ENCODE measurements at regions not wholly inside any gene's neighbourhood (a gene's known extent, or its start where the extent isn't known, plus 50 kb on each side); places are given as distances from the start of the nearest gene placed in this dataset.

DNA sequence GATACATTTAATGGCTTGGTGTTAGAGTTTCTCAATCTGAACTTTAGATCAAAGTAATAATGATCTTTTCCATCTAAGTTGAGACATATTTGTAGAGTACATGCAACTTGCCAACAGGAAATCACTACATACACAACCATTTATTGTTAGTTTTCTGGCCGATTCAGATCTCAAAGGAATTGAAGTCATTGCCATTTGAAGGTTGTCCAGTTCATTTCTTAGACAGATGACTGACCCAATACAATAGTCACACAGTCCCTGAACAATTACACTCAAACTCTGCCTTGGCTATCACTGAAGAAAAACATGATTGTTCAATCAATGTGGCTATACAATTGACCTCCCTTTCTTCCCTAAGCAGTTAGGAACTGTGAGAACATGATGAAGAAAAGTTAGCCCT, 753.2 kb upstream of the RIOK2 start:
- no peak for DNase-seq (ENCODE audit: low spot score)
- H3K27ac ChIP-seq: no peak overlapping the region
- TF ChIP-seq, protein P1, sequence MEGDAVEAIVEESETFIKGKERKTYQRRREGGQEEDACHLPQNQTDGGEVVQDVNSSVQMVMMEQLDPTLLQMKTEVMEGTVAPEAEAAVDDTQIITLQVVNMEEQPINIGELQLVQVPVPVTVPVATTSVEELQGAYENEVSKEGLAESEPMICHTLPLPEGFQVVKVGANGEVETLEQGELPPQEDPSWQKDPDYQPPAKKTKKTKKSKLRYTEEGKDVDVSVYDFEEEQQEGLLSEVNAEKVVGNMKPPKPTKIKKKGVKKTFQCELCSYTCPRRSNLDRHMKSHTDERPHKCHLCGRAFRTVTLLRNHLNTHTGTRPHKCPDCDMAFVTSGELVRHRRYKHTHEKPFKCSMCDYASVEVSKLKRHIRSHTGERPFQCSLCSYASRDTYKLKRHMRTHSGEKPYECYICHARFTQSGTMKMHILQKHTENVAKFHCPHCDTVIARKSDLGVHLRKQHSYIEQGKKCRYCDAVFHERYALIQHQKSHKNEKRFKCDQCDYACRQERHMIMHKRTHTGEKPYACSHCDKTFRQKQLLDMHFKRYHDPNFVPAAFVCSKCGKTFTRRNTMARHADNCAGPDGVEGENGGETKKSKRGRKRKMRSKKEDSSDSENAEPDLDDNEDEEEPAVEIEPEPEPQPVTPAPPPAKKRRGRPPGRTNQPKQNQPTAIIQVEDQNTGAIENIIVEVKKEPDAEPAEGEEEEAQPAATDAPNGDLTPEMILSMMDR (IDR thresholded peaks at IDR 0.05): no peak
- no peaks in the 10 kb centered on the region for H3K27me3 ChIP-seq
- H3K4me1 ChIP-seq: no peaks in the 10 kb centered on the region
- H3K9me3 ChIP-seq: no peaks in the 10 kb centered on the region
- no peaks in the 10 kb centered on the region for H3K36me3 ChIP-seq
- no peak overlapping the region for H3K4me3 ChIP-seq

DNA sequence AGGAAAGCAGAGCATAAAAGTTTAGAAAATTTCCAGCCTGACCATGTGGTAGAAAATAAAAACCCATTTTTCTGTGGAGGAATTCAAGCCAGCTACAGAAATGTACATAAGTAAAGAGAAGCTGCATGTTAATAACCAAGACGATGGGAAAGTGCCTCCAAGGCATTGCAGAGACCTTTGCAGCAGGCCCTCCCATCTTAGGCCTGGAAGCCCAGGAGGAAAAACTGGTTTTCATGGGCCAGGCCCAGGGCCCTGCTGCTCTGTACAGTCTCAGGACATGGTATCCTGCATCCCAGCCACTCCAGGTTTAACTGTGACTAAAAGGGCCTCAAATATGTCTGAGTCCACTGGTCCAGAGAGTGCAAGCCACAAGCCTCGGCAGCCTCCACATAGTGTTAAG, 754.8 kb upstream of the RIOK2 start:
- TF ChIP-seq, protein P1 (IDR thresholded peaks at IDR 0.05): no peak

DNA sequence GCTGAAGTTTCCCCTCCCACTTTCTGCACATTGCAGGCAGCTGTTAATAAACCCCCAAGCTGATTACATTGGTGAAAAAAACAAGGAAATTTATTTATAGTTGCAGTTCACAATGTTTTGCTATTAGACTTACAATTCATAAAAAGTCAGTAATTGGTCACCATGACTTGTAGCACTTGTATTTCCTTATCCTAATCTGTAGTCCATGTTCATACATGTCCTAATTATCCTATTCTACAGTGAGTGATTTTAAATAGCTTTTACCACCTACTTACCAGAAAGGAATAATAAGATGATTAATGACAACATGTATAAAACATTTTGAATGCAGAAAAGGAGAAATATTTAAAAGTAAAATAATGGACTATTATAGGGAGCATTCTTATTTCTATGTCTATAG, 760.0 kb upstream of the RIOK2 start:
- H3K27ac ChIP-seq: no peak overlapping the region
- TF ChIP-seq, protein P1 (IDR thresholded peaks at IDR 0.05): no peak
- no peaks in the 10 kb centered on the region for H3K36me3 ChIP-seq
- no peak overlapping the region for H3K4me3 ChIP-seq
- no peak for DNase-seq (ENCODE audit: low spot score)
- no peaks in the 10 kb centered on the region for H3K9me3 ChIP-seq
- no peaks in the 10 kb centered on the region for H3K4me1 ChIP-seq
- H3K27me3 ChIP-seq: no peaks in the 10 kb centered on the region

More for the DNA sequence above, 754.8 kb upstream of the RIOK2 start:
- Histone ChIP-seq H3K4me1 (no peaks in the 10 kb centered on the region), H3K27me3 (no peaks in the 10 kb centered on the region), H3K36me3 (no peaks in the 10 kb centered on the region), H3K9me3 (no peaks in the 10 kb centered on the region), H3K4me3 (no peak overlapping the region), H3K27ac (no peak overlapping the region)
- no peak for DNase-seq (ENCODE audit: low spot score)

DNA sequence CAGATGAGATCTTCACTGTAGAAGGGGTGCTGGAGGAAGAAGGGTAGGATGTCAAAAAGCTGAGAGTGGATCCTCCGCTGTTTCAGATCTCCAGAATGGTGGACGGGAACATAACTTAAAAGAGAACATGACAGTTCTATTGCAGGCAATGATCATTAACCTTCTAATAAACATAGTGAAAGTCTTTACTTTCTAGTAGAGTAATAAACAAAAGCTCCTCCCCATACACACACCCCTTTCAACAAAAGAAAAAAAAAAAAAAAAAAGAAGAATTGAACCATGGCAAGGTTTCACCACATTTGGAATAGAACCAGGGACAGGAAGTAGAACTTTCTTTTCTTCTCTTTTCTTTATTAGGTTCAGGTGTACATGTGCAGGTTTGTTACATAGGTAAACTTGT, 768.1 kb upstream of the RIOK2 start:
- Histone ChIP-seq H3K4me3 (no peak overlapping the region), H3K4me1 (no peaks in the 10 kb centered on the region), H3K9me3 (no peaks in the 10 kb centered on the region), H3K36me3 (no peaks in the 10 kb centered on the region), H3K27ac (no peak overlapping the region), H3K27me3 (no peaks in the 10 kb centered on the region)
- DNase-seq (ENCODE audit: low spot score): no peak
- TF ChIP-seq, protein P1 (IDR thresholded peaks at IDR 0.05): no peak

DNA sequence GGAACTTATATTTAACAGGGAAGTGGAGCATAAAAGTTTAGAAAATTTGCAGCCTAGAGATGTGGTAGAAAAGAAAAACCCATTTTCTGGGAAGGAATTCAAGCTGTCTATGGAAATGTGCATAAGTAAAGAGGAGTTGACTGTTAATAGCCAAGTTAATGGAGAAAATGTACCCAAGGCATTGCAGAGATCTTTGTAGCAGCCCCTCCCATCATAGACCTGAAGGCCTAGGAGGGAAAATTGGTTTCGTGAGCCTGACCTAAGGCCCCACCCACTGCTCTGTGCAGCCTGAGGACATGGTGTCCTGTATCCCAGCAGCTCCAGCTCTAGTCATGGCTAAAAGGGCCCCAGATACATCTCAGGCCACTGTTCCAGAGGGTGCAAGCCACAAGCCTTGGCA, 772.4 kb upstream of the RIOK2 start:
- no peaks in the 10 kb centered on the region for H3K27me3 ChIP-seq
- TF ChIP-seq, protein P1 (IDR thresholded peaks at IDR 0.05): no peak

DNA sequence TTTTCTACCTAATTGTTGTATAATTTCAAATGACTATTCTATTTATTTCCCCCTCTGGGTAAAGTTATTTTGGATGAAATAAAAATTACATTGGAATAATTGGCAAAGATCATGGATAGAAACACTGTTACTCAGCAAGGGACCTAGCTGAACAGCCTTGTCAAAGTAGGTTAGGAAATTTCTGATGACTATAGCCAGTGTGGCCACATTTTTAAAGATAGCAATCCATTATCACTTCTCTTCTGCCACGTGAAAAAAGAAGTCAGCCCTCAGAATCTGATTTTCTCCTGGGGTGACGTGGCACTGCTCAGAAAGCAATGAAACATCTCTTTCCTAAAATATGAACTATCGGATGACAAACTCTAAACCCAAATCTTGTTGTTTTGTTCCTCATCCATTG, 784.2 kb upstream of the RIOK2 start:
- H3K27me3 ChIP-seq: no peaks in the 10 kb centered on the region
- TF ChIP-seq, protein P1 (IDR thresholded peaks at IDR 0.05): no peak

More for the DNA sequence above, 772.4 kb upstream of the RIOK2 start:
- Histone ChIP-seq H3K4me1 (no peaks in the 10 kb centered on the region), H3K9me3 (no peaks in the 10 kb centered on the region), H3K27ac (no peak overlapping the region), H3K36me3 (no peaks in the 10 kb centered on the region), H3K4me3 (no peak overlapping the region)
- no peak for DNase-seq (ENCODE audit: low spot score)

More for the DNA sequence above, 784.2 kb upstream of the RIOK2 start:
- Histone ChIP-seq H3K9me3 (no peaks in the 10 kb centered on the region), H3K36me3 (no peaks in the 10 kb centered on the region), H3K4me1 (no peaks in the 10 kb centered on the region), H3K27ac (no peak overlapping the region), H3K4me3 (no peak overlapping the region)
- no peak for DNase-seq (ENCODE audit: low spot score)
